ENCODE measurements at regions not wholly inside any gene's neighbourhood (a gene's known extent, or its start where the extent isn't known, plus 50 kb on each side); places are given as distances from the start of the nearest gene placed in this dataset.
"Not testable (repeated sequence)": the region's sequence is repeated elsewhere in the genome, so short reads cannot be mapped to it uniquely, and the experiment has no call there.

DNA sequence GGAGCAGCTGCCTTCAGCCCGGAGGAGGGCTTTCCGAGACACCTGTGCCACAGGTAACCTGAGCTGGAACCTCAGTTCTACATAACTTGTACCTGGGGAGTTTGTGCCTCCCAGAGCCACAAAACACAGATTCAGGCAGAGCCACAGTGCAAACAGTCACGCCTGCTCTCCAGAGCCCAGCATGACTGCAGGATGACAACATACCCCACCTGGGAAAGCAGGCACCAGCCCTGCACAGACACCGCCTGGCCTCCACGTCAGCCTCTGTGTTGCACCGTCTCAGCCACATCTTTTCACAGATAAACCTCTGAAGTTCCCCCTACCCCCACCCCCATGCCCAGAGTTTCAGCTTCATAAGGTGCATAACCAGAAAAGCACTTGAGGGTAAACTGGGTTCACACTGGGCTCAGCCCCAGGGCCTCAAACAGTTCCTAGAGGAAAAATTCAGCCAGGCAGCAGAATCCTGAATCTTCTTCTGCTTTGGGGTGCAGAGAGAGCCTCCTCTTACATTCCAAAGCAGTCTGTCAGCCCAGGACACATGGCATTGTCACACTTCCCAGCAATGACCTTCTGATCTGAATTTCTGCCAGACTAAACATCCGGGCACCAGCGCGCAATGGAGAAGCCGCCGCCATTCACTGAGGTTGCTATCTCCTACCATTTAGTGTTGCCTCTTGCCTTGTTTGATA is 229.5 kb downstream of the TOMM20 start:
- DNase-seq, result no peak

GRCh38 chr1:234898455-234899033 is 230.1 kb downstream of the TOMM20 start:
- no peak for DNase-seq

DNA sequence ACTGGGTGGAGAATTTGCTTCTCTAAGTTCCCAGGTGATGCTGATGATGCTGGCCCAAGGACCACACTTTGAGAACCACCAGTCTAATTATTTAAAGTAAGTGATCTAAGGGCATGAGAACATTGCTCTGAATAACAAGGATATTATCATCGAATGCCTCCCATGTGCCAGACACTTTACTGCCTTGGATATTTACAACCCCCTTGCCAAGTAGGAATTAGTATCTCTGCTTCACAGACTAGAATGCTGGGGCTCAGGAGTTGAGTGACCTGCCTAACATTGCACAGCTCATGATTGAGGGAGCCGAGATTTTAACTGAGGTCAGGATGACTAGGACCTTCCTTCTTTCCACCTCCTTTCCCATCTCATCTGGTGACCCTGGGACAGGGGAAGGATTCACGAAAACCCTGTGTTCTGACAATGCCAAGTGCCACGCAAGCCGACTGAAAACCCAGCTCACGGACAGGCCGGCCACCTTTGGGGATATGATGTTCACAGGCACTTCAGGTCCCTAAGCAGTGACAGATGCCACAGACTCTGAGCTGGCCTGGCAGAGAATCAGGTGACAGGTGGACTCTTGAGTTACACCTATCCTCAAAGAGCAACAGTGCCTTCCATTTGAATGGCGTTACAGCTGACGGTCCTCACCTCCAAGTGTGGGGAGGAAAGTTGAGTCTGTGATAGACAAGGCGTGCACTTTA is 230.7 kb downstream of the TOMM20 start:
- no peak for DNase-seq

DNA sequence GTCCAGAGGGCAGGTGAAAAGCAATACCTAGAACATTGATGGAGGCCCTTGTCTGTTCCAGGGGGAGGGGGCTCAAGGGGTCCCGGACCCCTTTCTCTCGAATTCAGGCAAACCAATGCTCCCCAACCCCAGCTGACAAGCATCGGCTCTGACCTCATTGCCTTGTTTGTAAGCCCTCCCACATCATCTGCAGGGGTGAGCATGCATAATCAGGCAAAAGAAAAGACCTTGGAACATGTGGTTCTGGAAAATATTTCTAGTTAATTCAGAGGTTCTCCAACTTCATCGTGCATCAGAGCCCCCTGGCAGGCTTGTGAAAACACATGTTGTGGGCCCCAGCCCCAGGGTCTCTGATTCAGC is 231.3 kb downstream of the TOMM20 start:
- DNase-seq, result no peak

DNA sequence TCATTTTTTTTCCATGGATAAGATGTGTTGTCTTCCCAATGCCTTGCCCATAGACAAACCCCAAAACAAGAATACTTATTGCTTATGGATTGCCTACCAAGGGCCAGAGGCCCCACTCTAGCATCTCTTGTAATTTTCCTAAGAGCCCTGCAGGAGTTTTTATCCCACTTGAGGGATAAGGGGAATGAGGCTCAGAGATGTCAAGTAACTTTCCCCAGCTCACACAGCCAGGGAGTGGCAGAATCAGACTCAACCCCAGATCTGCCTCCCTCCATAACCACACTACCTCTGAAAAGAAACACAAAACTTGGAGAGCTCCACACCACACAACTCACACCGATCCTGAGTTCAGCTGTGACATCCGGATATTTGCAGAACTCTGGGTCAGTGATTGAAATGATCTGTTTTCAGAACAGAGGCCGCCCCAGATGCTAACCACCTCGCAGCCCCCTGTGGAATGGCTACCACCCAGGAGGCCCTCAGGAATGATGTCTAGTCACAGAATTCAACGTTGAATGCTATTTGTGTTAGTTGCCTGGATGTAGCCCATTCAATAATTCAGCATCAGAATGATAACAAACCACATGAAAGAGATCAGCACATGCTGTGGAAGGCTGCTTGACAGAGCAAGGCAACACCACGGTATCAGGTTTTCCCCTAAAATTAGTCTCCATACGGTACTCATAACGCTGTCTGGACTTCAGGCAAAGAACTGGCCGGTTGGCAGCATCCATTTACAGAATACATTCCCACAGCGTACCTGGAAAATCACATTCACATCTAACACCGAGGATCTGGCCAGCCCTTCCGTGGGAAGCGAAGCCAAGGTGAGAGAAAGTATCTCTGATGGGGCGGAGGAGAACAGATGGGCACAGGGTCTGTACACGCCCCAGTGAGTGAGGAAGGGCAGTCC is 231.9 kb downstream of the TOMM20 start:
- no peak for DNase-seq

DNA sequence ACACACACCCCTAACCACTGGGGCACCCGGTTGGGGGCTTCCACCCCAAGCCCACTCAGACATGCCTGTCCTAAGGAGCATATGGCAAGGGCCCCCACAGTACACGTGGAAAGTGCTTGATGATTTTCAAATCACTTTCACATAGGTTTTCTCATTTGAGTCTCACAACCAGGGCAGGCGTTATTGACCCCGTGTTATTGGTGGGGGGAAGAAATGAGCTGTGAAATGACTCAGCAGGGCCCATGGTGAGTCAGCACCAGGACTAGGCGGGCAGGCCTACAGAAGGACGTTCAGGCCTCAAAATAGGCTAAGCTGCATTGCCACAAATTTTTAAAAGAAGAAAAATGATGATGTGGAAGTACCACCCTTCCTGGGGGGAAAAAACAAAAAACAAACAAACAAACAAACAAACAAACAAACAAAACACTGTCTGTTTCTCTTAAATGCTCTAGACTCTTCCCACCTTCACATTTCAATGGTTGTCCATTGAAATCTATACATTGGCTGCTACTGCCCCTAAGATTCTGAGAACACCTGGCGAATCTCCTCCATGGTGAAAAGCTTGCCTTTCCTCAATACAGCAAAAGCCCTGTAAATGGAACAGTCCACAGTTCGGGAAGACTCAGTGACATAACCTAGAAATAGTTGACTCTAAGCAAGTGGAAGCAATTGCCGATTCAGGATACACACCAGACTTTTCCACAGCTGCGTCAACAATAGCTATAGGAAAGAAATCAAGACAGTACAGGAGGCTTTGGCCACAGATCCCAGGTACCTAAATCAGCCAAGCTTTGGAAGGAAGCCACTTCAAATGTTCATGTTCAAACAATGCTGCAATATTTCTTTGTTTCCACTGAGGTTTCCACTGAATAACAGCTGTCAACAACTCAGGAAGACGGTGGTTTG is 234.7 kb downstream of the TOMM20 start:
- DNase-seq, result peak; percentile 94

GRCh38 chr1:234893359-234893724 is 235.3 kb downstream of the TOMM20 start:
- no peak for DNase-seq

- DNase-seq, result no peak
Measured at GRCh38 chr1:234892642-234893041, 236.0 kb downstream of the TOMM20 start.

DNA sequence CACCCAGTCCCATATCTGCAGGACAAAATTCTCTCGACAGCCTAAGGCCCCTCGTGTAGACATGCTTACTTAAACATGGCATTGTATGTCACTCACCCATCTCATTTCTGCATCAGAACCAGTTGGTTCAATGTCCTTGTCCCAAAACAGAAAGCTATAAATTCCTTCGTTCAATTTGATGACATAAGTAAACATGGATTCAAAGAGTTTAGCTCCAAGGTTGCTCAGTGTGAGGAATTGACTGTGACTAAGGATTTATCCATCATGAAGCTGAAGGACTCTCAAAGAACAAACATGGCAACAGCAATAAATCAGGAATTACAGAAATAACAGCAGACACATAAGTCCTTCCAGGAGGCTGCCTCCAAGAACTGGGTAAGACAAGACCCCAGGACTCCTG is 237.2 kb downstream of the TOMM20 start:
- DNase-seq, result no peak

DNA sequence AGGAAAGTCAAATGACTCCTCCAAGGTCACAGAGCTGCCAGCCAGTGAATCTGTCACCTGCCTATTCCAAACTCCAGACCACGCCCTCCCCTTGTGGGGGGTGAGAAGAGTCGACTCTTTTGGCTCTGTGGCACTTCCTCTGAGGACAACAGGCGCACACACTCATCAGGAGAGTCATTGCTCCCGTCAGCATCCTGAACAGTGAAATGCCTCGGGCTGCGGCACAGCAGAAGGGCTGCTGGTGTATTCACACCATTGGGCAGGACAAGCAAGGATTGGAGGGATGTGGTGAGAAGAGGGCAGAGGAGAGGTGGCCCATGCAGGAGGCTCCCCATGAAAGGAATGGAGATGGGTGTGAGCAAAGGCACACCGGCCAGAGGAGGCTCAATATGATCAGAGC is 239.0 kb downstream of the TOMM20 start:
- no peak for DNase-seq

- DNase-seq, result not testable (repeated sequence)
Measured at GRCh38 chr1:234888247-234888646, 240.4 kb downstream of the TOMM20 start.

- DNase-seq, result peak; percentile 86
Measured at GRCh38 chr1:234887016-234887900, 241.4 kb downstream of the TOMM20 start.

DNA sequence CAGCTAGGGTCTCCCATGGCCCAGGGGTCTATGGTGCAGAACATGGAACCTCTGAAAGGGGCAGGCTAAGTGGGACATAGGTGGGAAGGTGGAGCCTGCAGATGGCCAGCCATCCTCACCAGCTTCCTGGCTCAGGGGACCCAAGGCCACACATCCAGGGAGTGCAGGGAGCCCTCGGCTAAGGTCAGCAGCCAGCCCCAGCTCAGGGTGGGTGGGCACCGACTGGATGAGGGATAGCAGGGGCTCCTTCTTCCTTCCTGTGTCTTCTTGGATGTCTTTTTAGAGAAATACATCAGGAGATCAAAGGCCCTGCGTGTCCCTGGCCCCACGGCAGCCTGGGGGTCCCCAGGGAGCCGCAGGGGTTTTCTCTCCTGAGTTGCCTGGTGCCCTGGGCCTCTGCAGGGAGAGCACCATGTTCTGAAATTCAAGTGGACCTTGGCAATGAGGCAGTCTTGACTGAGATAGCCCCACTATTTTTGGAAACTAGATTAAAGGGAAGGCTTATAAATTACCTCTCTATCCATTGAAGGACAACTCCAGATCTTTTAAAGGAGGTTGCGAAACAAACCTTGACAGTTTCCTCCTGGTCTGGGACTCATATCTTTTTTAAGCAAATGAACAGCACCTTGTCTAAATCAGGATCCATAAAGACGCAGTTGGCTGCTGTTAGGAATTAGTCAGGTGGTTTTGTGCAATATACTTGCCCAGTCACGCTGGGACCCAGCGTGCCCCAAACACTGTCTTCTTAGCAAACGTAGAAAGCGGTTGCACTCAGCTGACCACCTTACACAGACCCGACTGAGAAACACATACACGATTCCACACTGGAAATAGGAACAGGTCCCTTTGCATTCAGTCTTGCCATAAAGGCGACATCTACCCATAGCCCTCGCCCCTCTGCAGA is 242.3 kb downstream of the TOMM20 start:
- no peak for DNase-seq

GRCh38 chr1:234885601-234886000 is 243.0 kb downstream of the TOMM20 start:
- DNase-seq, result no peak

- no peak for DNase-seq
Measured at GRCh38 chr1:234884701-234885100, 243.9 kb downstream of the TOMM20 start.

DNA sequence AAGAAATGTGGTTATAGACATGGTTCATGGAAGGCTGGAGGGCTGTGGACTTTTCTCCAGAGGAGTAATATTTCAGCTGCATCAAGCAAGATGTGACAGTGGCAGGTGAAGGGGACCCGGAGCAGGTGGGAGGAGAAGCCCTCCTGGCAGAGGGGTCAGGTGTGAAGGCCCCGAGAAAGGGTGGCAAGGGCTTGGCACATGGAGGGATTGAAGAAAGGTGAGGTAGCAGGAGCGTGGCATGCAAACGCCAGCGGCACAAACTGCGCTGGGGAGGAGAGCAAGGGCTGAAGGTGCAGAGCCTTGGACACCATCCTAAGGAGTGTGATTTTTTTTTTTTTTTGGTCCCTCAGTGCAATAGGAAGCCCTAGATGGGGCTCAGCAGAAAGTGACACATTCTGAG is 244.6 kb downstream of the TOMM20 start:
- no peak for DNase-seq

DNA sequence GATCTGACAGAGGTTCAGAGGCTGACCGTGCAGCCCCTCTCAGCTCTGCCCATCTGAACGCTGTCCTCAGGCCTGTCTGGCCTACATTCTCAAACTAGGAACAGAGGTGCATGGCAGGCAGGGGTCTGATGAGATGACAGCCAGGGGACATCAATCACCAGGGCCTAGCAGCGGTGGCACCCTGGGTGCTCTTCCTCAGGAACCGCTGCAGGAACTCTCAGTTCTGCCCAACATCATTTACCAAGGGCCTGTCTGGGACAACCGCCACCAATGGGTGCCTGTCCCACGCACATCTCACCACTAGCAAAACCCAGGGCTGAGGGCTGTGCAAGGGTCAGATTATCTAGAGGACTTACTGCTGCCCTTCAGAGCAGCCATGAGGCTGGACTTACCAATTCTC is 245.7 kb downstream of the TOMM20 start:
- no peak for DNase-seq

- peak; percentile 10 for DNase-seq
Measured at GRCh38 chr1:234881893-234882771, 246.5 kb downstream of the TOMM20 start.

All from skin of body (tissue), 1 donor.